ENCODE measurements at regions not wholly inside any gene's neighbourhood (a gene's known extent, or its start where the extent isn't known, plus 50 kb on each side); places are given as distances from the start of the nearest gene placed in this dataset.

GRCh38 chr10:14380746-14381145 is 50.0 kb upstream of the FRMD4A start:
- Histone ChIP-seq H3K36me3 (no peaks in the 10 kb centered on the region), H3K4me3 (ENCODE audit: low read depth, low read length) (no peak overlapping the region), H3K4me1 (no peaks in the 10 kb centered on the region), H3K27me3 (no peaks in the 10 kb centered on the region), H3K9me3 (no peaks in the 10 kb centered on the region)
- DNase-seq: no peak
- TF ChIP-seq, protein P1, sequence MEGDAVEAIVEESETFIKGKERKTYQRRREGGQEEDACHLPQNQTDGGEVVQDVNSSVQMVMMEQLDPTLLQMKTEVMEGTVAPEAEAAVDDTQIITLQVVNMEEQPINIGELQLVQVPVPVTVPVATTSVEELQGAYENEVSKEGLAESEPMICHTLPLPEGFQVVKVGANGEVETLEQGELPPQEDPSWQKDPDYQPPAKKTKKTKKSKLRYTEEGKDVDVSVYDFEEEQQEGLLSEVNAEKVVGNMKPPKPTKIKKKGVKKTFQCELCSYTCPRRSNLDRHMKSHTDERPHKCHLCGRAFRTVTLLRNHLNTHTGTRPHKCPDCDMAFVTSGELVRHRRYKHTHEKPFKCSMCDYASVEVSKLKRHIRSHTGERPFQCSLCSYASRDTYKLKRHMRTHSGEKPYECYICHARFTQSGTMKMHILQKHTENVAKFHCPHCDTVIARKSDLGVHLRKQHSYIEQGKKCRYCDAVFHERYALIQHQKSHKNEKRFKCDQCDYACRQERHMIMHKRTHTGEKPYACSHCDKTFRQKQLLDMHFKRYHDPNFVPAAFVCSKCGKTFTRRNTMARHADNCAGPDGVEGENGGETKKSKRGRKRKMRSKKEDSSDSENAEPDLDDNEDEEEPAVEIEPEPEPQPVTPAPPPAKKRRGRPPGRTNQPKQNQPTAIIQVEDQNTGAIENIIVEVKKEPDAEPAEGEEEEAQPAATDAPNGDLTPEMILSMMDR (IDR thresholded peaks at IDR 0.05; ENCODE audit: low read depth, low read length): no peak
